Right atrium auricular region (tissue), 2 donors: ENCODE measurements at regions not wholly inside any gene's neighbourhood (a gene's known extent, or its start where the extent isn't known, plus 50 kb on each side); places are given as distances from the start of the nearest gene placed in this dataset.

ENCODE experiments used
- DNase-seq: peaks from one replicate; pipeline ENCODE4 v3.0.0-alpha.2; 2019; ENCODE audit warnings: low spot score
- H3K27ac ChIP-seq, 2 donors: fragments of 200-600 bp; sonication (generic); 1 replicate in 1 of 2; 2 replicates in 1 of 2; pipeline ENCODE4 v1.5.1; 2016 to 2019
- H3K27me3 ChIP-seq, 2 donors: fragments of 200-600 bp; sonication (generic); one replicate each; pipeline versions ENCODE4 v1.5.1 to v1.6.0; 2017 to 2019
- H3K36me3 ChIP-seq: fragments of 200-600 bp; sonication (generic); one replicate; pipeline ENCODE4 v1.5.1; 2016
- H3K4me1 ChIP-seq, 2 donors: fragments of 200-600 bp; sonication (generic); one replicate each; pipeline versions ENCODE4 v1.5.1 to v1.6.0; 2017 to 2019
- H3K4me3 ChIP-seq, 2 donors: fragments of 200-600 bp; sonication (generic); 1 replicate in 1 of 2; 2 replicates in 1 of 2; pipeline ENCODE4 v1.5.1; 2017 to 2019; ENCODE audit warnings: mild to moderate bottlenecking in 1 of 2, moderate library complexity in 1 of 2
- H3K9me3 ChIP-seq, 2 donors: fragments of 200-600 bp; sonication (generic); one replicate each; pipeline ENCODE4 v1.5.1; 2019
- CTCF ChIP-seq, 2 donors: fragments of 200-600 bp; sonication (generic); IDR thresholded peaks; one replicate each; pipeline ENCODE4 v1.5.1; 2019; ENCODE audit warnings: antibody characterized with exemption in 2 of 2

GRCh38 chr1:188359315-188359714 is 1530.6 kb downstream of the PLA2G4A start:
- Histone ChIP-seq H3K36me3 (no peaks in the 10 kb centered on the region), H3K4me3 (no peak overlapping the region), H3K27ac (no peak overlapping the region), H3K9me3 (no peaks in the 10 kb centered on the region), H3K4me1 (no peaks in the 10 kb centered on the region), H3K27me3 (no peaks in the 10 kb centered on the region)
- no peak for DNase-seq
- TF ChIP-seq CTCF (IDR thresholded peaks at IDR 0.05): no peak

- Histone ChIP-seq H3K4me1 (no peaks in the 10 kb centered on the region), H3K36me3 (no peaks in the 10 kb centered on the region), H3K27ac (no peak overlapping the region), H3K9me3 (no peaks in the 10 kb centered on the region), H3K4me3 (no peak overlapping the region), H3K27me3 (no peaks in the 10 kb centered on the region)
- no peak for DNase-seq
- TF ChIP-seq CTCF (IDR thresholded peaks at IDR 0.05): no peak
Measured at GRCh38 chr1:188363943-188364342, 1535.2 kb downstream of the PLA2G4A start.

GRCh38 chr1:188364927-188365449 is 1536.2 kb downstream of the PLA2G4A start:
- no peaks in the 10 kb centered on the region for H3K36me3 ChIP-seq
- no peaks in the 10 kb centered on the region for H3K9me3 ChIP-seq
- TF ChIP-seq CTCF (IDR thresholded peaks at IDR 0.05): no peak
- no peak overlapping the region for H3K27ac ChIP-seq
- H3K27me3 ChIP-seq: no peaks in the 10 kb centered on the region
- no peak for DNase-seq
- no peak overlapping the region for H3K4me3 ChIP-seq
- no peaks in the 10 kb centered on the region for H3K4me1 ChIP-seq

GRCh38 chr1:188365874-188366273 is 1537.1 kb downstream of the PLA2G4A start:
- TF ChIP-seq CTCF (IDR thresholded peaks at IDR 0.05): no peak

GRCh38 chr1:188367661-188368060 is 1538.9 kb downstream of the PLA2G4A start:
- no peak for TF ChIP-seq CTCF (IDR thresholded peaks at IDR 0.05)
- no peaks in the 10 kb centered on the region for H3K4me1 ChIP-seq
- no peak overlapping the region for H3K27ac ChIP-seq
- H3K9me3 ChIP-seq: no peaks in the 10 kb centered on the region
- H3K36me3 ChIP-seq: no peaks in the 10 kb centered on the region
- no peak overlapping the region for H3K4me3 ChIP-seq
- no peak for DNase-seq
- no peaks in the 10 kb centered on the region for H3K27me3 ChIP-seq

More at GRCh38 chr1:188365874-188366273, 1537.1 kb downstream of the PLA2G4A start:
- H3K27me3 ChIP-seq: no peaks in the 10 kb centered on the region
- H3K36me3 ChIP-seq: no peaks in the 10 kb centered on the region
- H3K9me3 ChIP-seq: no peaks in the 10 kb centered on the region
- H3K27ac ChIP-seq: no peak overlapping the region
- no peak for DNase-seq
- no peak overlapping the region for H3K4me3 ChIP-seq
- H3K4me1 ChIP-seq: no peaks in the 10 kb centered on the region

GRCh38 chr1:188371295-188371806 is 1542.6 kb downstream of the PLA2G4A start:
- Histone ChIP-seq H3K27ac (no peak overlapping the region), H3K4me3 (no peak overlapping the region), H3K27me3 (no peaks in the 10 kb centered on the region), H3K36me3 (no peaks in the 10 kb centered on the region), H3K9me3 (no peaks in the 10 kb centered on the region), H3K4me1 (no peaks in the 10 kb centered on the region)
- no peak for DNase-seq
- TF ChIP-seq CTCF (IDR thresholded peaks at IDR 0.05): no peak
